WI38 (cell line): ENCODE measurements at regions not wholly inside any gene's neighbourhood (a gene's known extent, or its start where the extent isn't known, plus 50 kb on each side); places are given as distances from the start of the nearest gene placed in this dataset.

ENCODE experiments used
- H3K4me3 ChIP-seq: 2 replicates; pipeline ENCODE4 v1.5.1; 2011; ENCODE audit warnings: low read depth, mild to moderate bottlenecking, control low read depth, low read length
- TF ChIP-seq, protein P1 (sequence below): IDR thresholded peaks from 2 replicates; pipeline ENCODE4 v1.5.1; 2012; ENCODE audit warnings: low read depth, mild to moderate bottlenecking, control low read depth, low read length

DNA sequence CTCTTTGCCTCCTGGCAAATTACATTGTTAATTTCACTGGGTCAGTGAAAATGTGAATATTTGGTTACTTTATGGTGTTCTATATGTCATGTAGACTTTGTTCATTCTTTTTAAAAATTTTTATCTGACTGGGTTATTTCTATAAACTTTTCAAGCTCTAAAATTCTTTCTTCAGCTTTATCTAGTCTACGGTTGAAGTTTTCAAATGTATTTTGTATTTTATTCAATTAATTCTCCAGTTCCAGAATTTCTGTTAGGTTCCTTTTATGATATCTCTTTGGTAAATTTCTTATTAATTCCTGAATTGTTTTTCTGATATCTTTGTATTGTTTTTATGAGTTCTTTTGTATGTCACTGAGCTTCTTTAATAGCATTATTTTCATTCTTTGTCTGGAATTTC is 228.1 kb downstream of the LPIN1 start:
- TF ChIP-seq, protein P1, sequence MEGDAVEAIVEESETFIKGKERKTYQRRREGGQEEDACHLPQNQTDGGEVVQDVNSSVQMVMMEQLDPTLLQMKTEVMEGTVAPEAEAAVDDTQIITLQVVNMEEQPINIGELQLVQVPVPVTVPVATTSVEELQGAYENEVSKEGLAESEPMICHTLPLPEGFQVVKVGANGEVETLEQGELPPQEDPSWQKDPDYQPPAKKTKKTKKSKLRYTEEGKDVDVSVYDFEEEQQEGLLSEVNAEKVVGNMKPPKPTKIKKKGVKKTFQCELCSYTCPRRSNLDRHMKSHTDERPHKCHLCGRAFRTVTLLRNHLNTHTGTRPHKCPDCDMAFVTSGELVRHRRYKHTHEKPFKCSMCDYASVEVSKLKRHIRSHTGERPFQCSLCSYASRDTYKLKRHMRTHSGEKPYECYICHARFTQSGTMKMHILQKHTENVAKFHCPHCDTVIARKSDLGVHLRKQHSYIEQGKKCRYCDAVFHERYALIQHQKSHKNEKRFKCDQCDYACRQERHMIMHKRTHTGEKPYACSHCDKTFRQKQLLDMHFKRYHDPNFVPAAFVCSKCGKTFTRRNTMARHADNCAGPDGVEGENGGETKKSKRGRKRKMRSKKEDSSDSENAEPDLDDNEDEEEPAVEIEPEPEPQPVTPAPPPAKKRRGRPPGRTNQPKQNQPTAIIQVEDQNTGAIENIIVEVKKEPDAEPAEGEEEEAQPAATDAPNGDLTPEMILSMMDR, result no peak
- H3K4me3 ChIP-seq, result no peak overlapping the region

DNA sequence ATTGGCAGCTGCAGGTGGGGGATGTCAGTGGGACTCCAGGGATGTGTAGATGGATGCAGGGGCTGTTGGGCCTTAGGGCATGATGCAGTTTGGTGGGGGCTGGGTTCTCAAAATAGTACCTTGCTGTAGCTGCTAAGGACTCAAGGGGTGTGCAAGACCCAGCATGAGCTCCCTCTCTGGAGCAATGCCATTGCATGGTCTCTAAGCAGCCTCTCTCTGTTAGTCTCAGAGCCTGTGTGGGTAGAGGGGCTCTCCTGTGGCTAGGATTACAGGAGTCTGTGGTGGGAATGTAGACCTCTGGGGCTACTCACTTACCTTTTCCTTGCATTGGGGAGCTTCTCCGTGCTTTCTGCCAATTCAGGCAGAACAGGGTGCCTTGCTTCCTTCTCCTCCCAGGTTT is 228.9 kb downstream of the LPIN1 start:
- TF ChIP-seq, protein P1, result no peak
- no peak overlapping the region for H3K4me3 ChIP-seq

DNA sequence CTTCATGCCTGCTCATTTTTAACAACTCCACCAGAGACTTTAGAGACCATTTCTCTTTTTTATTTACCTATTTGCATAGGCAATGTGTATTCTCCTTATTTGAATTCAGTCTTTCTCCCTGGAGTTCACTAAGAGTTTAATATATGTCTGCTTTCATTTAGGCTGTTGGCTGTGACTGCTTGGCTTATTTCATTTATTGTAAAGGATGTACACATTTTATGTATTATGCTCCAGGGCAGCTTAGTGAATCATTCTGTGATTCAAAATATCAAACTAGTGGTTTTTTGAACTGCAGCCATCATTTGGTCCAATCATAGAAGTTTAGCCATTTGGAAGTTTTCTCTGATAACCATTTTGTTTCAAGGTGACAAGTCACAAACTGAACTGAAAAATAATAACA is 229.6 kb downstream of the LPIN1 start:
- H3K4me3 ChIP-seq, result no peak overlapping the region
- TF ChIP-seq, protein P1, result no peak

DNA sequence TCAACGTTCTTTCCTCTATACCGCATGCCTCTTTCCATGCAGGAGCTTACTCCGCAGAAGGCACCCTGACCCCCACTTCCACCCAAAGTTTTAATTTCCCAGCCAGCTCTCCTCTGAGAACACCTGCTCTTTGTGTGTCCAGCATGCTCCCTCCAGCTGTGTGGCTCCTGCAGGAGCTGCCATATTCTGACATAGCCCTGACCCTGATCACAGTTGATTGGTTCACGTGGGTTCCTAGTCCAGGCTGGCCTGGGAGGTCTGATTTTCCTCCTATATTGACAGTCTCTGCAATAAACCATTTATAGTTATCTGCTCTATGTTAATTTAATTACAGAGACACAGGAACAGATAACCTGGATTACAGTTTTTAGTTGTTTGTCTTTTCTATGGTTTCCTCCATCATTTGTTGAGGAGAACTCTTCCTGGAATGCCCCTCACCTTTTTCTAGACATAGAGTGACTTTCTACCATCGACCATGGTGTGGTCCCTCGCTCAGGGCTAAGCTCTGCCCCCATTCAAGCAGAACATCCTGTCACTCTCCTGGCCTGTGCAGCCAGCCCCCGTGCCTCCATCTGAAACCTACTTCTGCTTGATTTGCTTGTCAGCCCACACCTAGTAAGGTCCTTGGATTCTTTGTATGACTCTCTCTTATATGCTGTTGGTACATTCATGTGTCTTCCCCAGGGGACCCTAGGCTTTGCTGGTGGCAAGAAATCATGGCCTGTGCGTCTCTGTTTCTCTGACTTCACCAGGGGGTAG is 231.5 kb downstream of the LPIN1 start:
- TF ChIP-seq, protein P1, result no peak
- H3K4me3 ChIP-seq, result no peak overlapping the region

DNA sequence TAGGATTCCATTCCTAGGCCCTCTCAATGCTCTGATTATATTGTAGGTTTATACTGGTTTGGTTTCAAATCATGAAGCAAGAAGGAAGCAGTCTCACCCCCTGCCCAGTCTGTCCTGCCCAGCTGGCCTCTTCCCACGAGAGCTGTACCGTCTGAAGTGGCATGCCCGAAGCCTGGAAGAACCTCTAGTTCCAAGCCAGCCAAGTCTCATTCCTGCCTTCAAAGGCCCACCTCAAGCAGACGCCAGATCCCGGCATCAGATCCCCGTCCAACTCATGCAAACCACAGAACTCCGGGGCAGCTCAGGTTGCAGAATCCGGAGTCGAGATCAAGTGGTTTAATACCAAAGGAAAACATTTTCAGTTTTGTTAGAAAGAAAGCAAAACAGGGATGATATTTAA is 234.4 kb downstream of the LPIN1 start:
- TF ChIP-seq, protein P1, result no peak
- H3K4me3 ChIP-seq, result no peak overlapping the region

DNA sequence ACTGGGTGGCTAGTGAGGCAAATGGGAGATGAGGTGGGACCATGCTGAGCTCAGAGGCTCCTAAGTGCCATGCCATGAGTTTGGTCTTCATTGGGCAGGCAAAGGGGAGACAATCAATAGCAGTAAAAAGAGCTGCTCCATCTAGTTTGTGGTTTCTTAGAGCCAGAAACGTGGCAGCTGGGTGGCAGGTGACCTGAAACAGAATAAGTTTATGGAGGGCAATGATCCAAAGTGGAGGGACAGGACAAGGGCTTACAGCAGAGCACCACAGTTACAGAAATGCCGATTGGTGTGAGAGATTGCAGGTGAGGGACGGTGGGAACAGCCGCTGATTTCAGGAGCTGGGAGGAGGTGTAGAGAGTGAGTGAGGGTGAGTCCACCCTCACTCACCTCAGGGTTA is 237.0 kb downstream of the LPIN1 start:
- TF ChIP-seq, protein P1, result no peak
- H3K4me3 ChIP-seq, result no peak overlapping the region

DNA sequence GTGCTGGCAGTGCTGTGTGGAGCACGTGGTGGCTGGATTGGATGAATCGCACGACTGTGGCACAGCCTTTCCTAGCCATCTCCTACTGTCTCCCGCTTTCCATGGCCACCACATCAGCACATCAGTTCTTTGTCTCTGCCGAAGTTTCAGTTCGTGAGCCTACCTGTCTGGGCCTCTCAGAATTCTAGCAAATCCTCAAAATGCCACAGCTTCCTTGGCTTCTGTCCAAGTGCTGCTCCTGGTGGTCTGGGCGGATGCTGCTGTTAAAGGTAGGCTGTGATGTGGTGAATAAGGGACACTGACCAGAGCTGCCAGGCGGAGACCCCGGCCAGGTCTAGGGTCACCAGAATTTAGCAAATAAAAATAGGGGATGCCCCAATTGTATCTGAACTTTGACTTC is 237.4 kb downstream of the LPIN1 start:
- TF ChIP-seq, protein P1, result no peak
- no peak overlapping the region for H3K4me3 ChIP-seq
